OCI-LY1 (cell line): ENCODE measurements at regions not wholly inside any gene's neighbourhood (a gene's known extent, or its start where the extent isn't known, plus 50 kb on each side); places are given as distances from the start of the nearest gene placed in this dataset.

ENCODE experiments used
- H2AFZ ChIP-seq: fragments of 200-600 bp; sonication (generic), shearing (Covaris generic); 2 replicates; pipeline ENCODE4 v1.6.0; 2014; ENCODE audit warnings: antibody characterized with exemption, mild to moderate bottlenecking, low read length
- H3F3A ChIP-seq: fragments of 200-600 bp; sonication (generic), shearing (Covaris generic); 2 replicates; pipeline ENCODE4 v1.6.0; 2014; ENCODE audit warnings: mild to moderate bottlenecking, antibody characterized with exemption, low read length, moderate library complexity; ENCODE audit not compliant: insufficient read depth
- H3K27ac ChIP-seq: fragments of 200-600 bp; sonication (generic); 2 replicates; pipeline ENCODE4 v1.5.1; 2014; ENCODE audit warnings: low read length, mixed run types, mild to moderate bottlenecking, low read depth; ENCODE audit not compliant: poor library complexity, severe bottlenecking
- H3K27me3 ChIP-seq: fragments of 200-600 bp; sonication (generic); 2 replicates; pipeline ENCODE4 v1.6.0; 2014; ENCODE audit warnings: antibody characterized with exemption, mild to moderate bottlenecking, low read length, moderate library complexity; ENCODE audit not compliant: insufficient read depth
- H3K36me3 ChIP-seq: fragments of 200-600 bp; sonication (generic); 2 replicates; pipeline ENCODE4 v1.6.1; 2014; ENCODE audit warnings: mild to moderate bottlenecking, antibody characterized with exemption, low read length, moderate library complexity, mixed read lengths; ENCODE audit not compliant: insufficient read depth
- H3K4me1 ChIP-seq: fragments of 200-600 bp; sonication (generic); 2 replicates; pipeline ENCODE4 v1.5.1; 2014; ENCODE audit warnings: mild to moderate bottlenecking, low read length, moderate library complexity; ENCODE audit not compliant: insufficient read depth, severe bottlenecking
- H3K4me2 ChIP-seq: fragments of 200-600 bp; sonication (generic), shearing (Covaris generic); 2 replicates; pipeline ENCODE4 v1.6.1; 2014; ENCODE audit warnings: low read length
- H3K4me3 ChIP-seq: fragments of 200-600 bp; sonication (generic); 2 replicates; pipeline ENCODE4 v1.5.1; 2014; ENCODE audit warnings: low read length, low read depth, mild to moderate bottlenecking, mixed read lengths; ENCODE audit not compliant: poor library complexity, severe bottlenecking
- H3K79me2 ChIP-seq: fragments of 200-600 bp; shearing (Covaris generic); 2 replicates; pipeline ENCODE4 v1.6.1; 2016; ENCODE audit warnings: mixed run types, low read length, mixed read lengths; ENCODE audit not compliant: insufficient read depth
- H3K9ac ChIP-seq: fragments of 200-600 bp; sonication (generic), shearing (Covaris generic); 2 replicates; pipeline ENCODE4 v1.6.1; 2014; ENCODE audit warnings: mild to moderate bottlenecking, low read length, mixed read lengths
- H3K9me2 ChIP-seq: fragments of 200-600 bp; sonication (generic), shearing (Covaris generic); 2 replicates; pipeline ENCODE4 v1.6.1; 2014; ENCODE audit warnings: low read depth, mild to moderate bottlenecking, low read length, mixed read lengths
- H3K9me3 ChIP-seq: fragments of 200-600 bp; shearing (Covaris generic); 2 replicates; pipeline ENCODE4 v1.6.1; 2014; ENCODE audit warnings: low read length, mixed read lengths
- H4K20me1 ChIP-seq: fragments of 200-600 bp; sonication (generic), shearing (Covaris generic); 2 replicates; pipeline ENCODE4 v1.6.0; 2016; ENCODE audit warnings: mild to moderate bottlenecking, low read length; ENCODE audit not compliant: insufficient read depth
- EZH2 ChIP-seq: fragments of 200-600 bp; sonication (generic), shearing (Covaris generic); IDR thresholded peaks from 2 replicates; pipeline ENCODE4 v1.8.0; 2017; ENCODE audit warnings: borderline replicate concordance, mixed run types, mild to moderate bottlenecking, antibody characterized with exemption, low read length, moderate library complexity, mixed read lengths
- TF ChIP-seq, protein P1 (sequence below): fragments of 200-600 bp; sonication (generic), shearing (Covaris generic); IDR thresholded peaks from 2 replicates; pipeline ENCODE4 v1.5.1; 2017; ENCODE audit warnings: mild to moderate bottlenecking, antibody characterized with exemption, low read length, moderate library complexity, mixed read lengths

DNA sequence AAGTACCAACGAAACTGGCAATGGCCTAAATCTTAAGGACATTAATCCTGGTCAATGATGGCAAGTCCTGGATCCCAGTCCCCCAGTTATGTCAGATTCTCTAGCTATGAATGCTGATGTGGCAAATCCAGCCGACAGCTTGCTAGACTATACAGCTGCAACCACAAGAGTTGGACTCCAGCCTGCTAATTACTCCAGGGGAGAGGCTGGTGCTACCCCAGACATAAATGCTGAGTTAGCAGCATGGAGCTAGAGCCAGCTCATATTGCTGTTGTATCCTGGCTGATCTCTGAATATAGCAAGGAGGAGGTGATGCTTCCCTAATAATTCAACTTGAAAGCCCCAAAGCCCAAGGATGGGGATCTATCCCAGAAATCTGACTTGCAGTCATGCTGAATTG lies 207.1 kb downstream of the LRRN1 start:
- H3K4me2 ChIP-seq: no peak overlapping the region
- H3K27me3 ChIP-seq: no peaks in the 10 kb centered on the region
- H3K9ac ChIP-seq: no peak overlapping the region
- no peaks in the 10 kb centered on the region for H3K4me1 ChIP-seq
- H3K36me3 ChIP-seq: no peaks in the 10 kb centered on the region
- no peak overlapping the region for H2AFZ ChIP-seq
- TF ChIP-seq, protein P1, sequence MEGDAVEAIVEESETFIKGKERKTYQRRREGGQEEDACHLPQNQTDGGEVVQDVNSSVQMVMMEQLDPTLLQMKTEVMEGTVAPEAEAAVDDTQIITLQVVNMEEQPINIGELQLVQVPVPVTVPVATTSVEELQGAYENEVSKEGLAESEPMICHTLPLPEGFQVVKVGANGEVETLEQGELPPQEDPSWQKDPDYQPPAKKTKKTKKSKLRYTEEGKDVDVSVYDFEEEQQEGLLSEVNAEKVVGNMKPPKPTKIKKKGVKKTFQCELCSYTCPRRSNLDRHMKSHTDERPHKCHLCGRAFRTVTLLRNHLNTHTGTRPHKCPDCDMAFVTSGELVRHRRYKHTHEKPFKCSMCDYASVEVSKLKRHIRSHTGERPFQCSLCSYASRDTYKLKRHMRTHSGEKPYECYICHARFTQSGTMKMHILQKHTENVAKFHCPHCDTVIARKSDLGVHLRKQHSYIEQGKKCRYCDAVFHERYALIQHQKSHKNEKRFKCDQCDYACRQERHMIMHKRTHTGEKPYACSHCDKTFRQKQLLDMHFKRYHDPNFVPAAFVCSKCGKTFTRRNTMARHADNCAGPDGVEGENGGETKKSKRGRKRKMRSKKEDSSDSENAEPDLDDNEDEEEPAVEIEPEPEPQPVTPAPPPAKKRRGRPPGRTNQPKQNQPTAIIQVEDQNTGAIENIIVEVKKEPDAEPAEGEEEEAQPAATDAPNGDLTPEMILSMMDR: no peak
- TF ChIP-seq EZH2: no peak
- H4K20me1 ChIP-seq: no peaks in the 10 kb centered on the region
- H3K79me2 ChIP-seq: no peaks in the 10 kb centered on the region
- H3K9me2 ChIP-seq: no peaks in the 10 kb centered on the region
- H3K9me3 ChIP-seq: no peaks in the 10 kb centered on the region
- H3K27ac ChIP-seq: no peak overlapping the region
- no peak overlapping the region for H3K4me3 ChIP-seq
- no peaks in the 10 kb centered on the region for H3F3A ChIP-seq

DNA sequence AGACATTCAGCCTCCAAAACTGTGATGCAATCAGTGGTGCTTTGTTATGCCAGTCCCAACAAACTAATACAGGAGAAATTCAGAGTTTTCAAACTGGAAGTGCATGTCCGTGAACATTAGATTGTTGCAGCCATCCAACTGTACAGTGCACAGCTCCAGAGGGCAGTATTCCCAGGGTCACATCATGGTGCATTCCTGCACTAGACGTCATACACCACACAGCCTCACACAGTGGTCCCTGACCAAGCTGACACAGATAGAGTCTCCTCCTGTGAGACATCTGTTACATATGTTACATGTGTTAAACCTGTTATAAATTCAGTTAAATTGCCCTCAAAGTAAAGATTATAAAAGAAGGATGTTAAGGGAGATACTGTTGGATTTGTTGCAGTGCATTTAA lies 209.0 kb downstream of the LRRN1 start:
- no peak overlapping the region for H3K9ac ChIP-seq
- H3K27me3 ChIP-seq: no peaks in the 10 kb centered on the region
- H3K4me1 ChIP-seq: no peaks in the 10 kb centered on the region
- H3K36me3 ChIP-seq: no peaks in the 10 kb centered on the region
- no peaks in the 10 kb centered on the region for H3K9me2 ChIP-seq
- no peak overlapping the region for H3K4me2 ChIP-seq
- H2AFZ ChIP-seq: no peak overlapping the region
- H4K20me1 ChIP-seq: no peaks in the 10 kb centered on the region
- no peaks in the 10 kb centered on the region for H3K9me3 ChIP-seq
- TF ChIP-seq, protein P1: no peak
- no peak for TF ChIP-seq EZH2
- no peaks in the 10 kb centered on the region for H3F3A ChIP-seq
- no peak overlapping the region for H3K4me3 ChIP-seq
- H3K79me2 ChIP-seq: no peaks in the 10 kb centered on the region
- no peak overlapping the region for H3K27ac ChIP-seq

DNA sequence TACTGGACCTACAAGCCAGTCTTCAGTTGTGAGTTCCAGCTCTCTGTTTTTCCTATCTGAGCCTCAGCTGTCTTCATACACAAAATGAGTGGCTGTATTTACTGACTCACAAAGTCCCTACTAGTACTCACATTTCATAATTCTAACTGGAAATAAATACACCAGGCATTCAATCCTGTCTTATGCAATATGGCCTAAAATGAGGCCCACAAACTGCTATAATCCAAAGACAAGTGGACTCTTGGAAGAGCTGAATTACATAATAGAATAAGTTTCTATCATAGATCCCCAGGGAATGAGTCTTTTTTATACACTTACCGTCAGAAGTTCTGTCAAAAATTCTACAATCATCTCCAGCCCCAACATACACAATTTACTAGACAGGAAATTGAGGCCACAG lies 211.9 kb downstream of the LRRN1 start:
- no peak overlapping the region for H3K9ac ChIP-seq
- no peaks in the 10 kb centered on the region for H3K4me1 ChIP-seq
- H3K27ac ChIP-seq: no peak overlapping the region

More for the DNA sequence above, 211.9 kb downstream of the LRRN1 start:
- Histone ChIP-seq H4K20me1 (no peaks in the 10 kb centered on the region), H3K4me3 (no peak overlapping the region), H3K4me2 (no peak overlapping the region), H3F3A (no peaks in the 10 kb centered on the region), H2AFZ (no peak overlapping the region), H3K36me3 (no peaks in the 10 kb centered on the region), H3K9me2 (no peaks in the 10 kb centered on the region), H3K27me3 (no peaks in the 10 kb centered on the region), H3K9me3 (no peaks in the 10 kb centered on the region), H3K79me2 (no peaks in the 10 kb centered on the region)
- TF ChIP-seq EZH2: no peak
- TF ChIP-seq, protein P1: no peak
